HEK293T (cell line): ENCODE measurements at regions not wholly inside any gene's neighbourhood (a gene's known extent, or its start where the extent isn't known, plus 50 kb on each side); places are given as distances from the start of the nearest gene placed in this dataset.

Source experiments
- ARNT ChIP-seq: fragments of 450-650 bp; IDR thresholded peaks from 2 replicates; pipeline ENCODE4 v1.6.1; 2017; ENCODE audit warnings: mild to moderate bottlenecking
- BHLHE40 ChIP-seq: fragments of 450-650 bp; IDR thresholded peaks from 2 replicates; pipeline ENCODE4 v1.6.1; 2016; ENCODE audit warnings: mild to moderate bottlenecking, moderate library complexity, borderline replicate concordance
- CTBP1 ChIP-seq: fragments of 450-650 bp; IDR thresholded peaks from 2 replicates; pipeline ENCODE4 v1.6.1; 2016; ENCODE audit warnings: borderline replicate concordance
- ELF4 ChIP-seq: fragments of 450-650 bp; IDR thresholded peaks from 2 replicates; pipeline ENCODE4 v1.6.1; 2017; ENCODE audit warnings: antibody characterized with exemption
- FOXA1 ChIP-seq: fragments of 450-650 bp; IDR thresholded peaks from 2 replicates; pipeline ENCODE4 v1.6.1; 2016; ENCODE audit warnings: mild to moderate bottlenecking
- FOXK2 ChIP-seq: fragments of 450-650 bp; IDR thresholded peaks from 2 replicates; pipeline ENCODE4 v1.6.1; 2016; ENCODE audit warnings: mild to moderate bottlenecking
- FOXM1 ChIP-seq: fragments of 450-650 bp; IDR thresholded peaks from 2 replicates; pipeline ENCODE4 v1.6.1; 2017; ENCODE audit warnings: mild to moderate bottlenecking, borderline replicate concordance
- HDGF ChIP-seq: fragments of 450-650 bp; IDR thresholded peaks from 2 replicates; pipeline ENCODE4 v1.6.1; 2017; ENCODE audit warnings: antibody characterized with exemption, borderline replicate concordance
- SP1 ChIP-seq: fragments of 450-650 bp; IDR thresholded peaks from 2 replicates; pipeline ENCODE4 v1.6.1; 2017
- SUZ12 ChIP-seq: fragments of 450-650 bp; IDR thresholded peaks from 2 replicates; pipeline ENCODE4 v1.6.1; 2016; ENCODE audit warnings: mild to moderate bottlenecking
- TARDBP ChIP-seq: fragments of 450-650 bp; IDR thresholded peaks from 2 replicates; pipeline ENCODE4 v1.6.1; 2016
- ZNF384 ChIP-seq: fragments of 450-650 bp; IDR thresholded peaks from 2 replicates; pipeline ENCODE4 v1.6.1; 2016

DNA sequence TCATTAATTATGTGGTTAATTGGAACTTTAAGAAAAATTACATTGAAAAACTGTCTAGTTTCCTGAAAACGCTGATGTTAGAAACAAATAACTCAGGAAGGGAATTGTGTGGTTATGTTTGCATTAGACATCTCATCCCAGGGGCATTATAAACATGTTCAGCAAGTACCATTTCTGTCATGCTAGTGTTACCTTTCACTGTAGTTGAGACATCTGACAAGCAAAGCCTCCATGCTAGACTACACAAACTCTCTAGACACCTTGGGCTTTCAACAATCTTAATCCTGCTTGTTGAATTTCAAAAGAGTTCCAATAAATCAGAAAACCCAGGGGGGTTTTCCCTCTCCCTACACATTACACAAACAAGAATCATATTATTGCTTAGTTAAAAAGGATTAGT, 536.8 kb downstream of the KCNT2 start:
- TF ChIP-seq HDGF, result no peak
- TF ChIP-seq SUZ12, result no peak
- no peak for TF ChIP-seq FOXM1
- TF ChIP-seq ARNT, result no peak
- TF ChIP-seq ELF4, result no peak
- no peak for TF ChIP-seq SP1
- no peak for TF ChIP-seq BHLHE40
- TF ChIP-seq FOXK2, result no peak
- no peak for TF ChIP-seq FOXA1
- no peak for TF ChIP-seq CTBP1
- TF ChIP-seq ZNF384, result no peak
- no peak for TF ChIP-seq TARDBP
